NCI-H2227 (cell line): ENCODE measurements at regions not wholly inside any gene's neighbourhood (a gene's known extent, or its start where the extent isn't known, plus 50 kb on each side); places are given as distances from the start of the nearest gene placed in this dataset.

Experiments used
- DNase-seq: peaks from one replicate; lab custom pipeline; 2025; ENCODE audit not compliant: unreplicated experiment; lab: John Stamatoyannopoulos, UW

DNA sequence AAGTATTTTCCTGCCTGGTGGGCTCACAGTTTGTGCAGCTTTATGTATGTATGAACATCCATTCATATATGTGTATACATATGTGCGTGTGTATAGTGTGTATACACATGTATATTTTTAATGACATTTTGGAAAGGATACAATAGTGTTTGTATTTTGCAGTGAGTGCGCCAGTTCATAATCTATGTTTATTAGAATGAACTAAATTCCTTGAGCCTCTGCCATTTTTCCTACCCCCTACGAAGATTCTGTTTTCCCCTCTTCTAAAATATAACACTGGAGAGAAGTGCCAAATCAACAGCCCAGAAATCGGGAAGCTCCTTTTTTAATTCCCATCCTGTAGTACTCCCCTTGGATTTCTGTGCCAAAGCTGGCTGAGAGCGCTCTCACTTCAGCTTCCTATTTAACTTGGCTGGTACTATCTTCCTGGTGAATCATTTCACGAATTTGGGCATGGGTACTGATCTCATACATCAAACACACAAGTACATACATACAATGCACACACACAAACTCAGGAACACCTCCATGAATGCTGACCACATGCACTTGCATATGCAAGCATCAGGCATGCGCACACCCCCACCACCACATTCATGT, 578.4 kb upstream of the WWC1 start:
- DNase-seq = no peak

DNA sequence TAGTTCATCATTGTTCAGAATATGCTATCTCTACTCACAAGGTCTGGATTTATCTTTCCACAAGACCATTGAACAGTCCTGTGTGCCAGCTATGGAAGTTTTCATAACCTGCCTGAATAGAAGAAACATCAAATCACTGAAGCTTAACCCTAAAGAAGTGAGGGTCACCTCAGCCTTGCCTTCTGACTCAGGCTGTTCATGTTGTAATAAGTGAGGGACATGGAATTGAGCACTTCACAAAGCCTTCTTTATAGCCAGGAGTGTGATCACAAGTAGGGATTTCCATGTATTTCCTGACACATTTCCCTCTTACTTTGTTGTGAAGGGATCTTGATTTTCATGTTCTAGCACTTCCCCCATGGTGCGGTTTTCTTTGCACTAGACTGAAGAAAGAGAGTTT, 577.5 kb upstream of the WWC1 start:
- DNase-seq = no peak

DNA sequence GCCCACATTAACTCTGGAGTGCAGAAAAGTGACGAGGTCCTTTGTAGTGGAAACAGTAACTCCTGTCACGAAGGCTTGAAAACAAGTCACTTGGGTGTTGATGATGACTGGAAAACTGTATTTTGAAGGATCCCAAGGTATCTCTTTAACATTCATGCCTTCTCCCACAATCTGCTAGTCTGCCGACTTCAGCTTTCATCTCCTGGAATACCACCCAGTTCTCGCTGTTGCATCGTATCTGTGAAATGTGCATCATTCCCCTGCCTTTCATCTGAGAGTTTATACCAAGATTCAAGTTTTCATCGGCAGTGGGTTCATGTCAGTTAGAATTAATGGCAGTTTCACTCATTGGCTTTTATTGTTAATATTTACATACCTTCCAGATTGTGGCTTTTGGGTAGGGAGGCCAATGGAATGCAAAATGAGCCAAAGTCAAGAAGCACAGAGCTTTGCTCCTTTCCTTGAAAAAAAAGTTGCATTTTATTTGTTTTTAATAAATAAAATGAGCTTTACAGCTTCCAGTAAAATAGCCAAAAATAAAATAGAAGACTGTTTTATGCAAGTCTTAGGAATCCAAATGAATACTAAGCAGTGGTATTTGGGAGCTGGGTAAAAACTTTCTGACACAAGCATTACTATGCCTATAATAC, 575.2 kb upstream of the WWC1 start:
- no peak for DNase-seq

DNA sequence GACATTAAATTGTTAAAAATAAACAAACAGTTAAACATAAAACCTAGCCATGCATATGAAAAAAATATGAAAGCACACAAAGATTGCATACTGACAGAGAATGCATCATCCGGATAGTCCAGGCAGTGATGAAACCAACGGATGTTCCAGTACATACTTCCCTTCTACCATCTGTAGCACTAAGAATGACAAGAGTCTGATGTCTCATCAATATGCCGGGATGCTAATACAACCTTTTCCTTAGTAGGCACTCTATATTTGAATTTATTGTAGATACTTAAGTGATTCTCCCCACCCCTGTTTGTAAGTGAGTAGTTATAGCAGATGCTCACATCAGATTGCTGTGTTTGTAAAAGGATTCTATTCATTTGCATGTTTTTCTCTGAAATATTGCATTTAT, 571.2 kb upstream of the WWC1 start:
- DNase-seq = no peak

DNA sequence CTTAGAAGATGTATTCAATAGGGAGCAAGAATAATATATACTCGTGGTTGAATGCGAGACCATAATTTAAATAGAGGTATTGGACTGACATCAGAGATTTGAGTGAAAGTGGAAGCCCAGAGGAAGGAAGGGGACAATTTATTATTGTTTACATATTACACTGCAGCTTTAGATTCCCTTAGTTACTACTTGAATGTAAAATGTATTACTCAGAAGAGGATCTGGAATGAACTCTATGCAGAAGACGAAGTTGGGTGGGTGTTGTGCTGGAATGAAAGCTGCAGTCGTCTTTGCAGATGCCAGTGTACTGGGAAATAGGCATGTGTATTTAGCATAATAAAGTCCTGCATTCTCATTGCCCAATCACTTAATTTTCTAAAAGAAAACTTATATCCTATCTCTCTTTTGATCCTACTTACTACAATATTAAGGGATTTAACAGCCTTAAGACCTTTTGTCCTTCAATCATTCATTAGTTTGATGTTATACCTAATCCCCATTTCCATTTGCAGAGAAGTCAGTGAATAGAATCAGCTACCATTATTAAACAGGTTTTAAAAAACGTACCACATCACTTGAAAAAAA, 570.7 kb upstream of the WWC1 start:
- no peak for DNase-seq

DNA sequence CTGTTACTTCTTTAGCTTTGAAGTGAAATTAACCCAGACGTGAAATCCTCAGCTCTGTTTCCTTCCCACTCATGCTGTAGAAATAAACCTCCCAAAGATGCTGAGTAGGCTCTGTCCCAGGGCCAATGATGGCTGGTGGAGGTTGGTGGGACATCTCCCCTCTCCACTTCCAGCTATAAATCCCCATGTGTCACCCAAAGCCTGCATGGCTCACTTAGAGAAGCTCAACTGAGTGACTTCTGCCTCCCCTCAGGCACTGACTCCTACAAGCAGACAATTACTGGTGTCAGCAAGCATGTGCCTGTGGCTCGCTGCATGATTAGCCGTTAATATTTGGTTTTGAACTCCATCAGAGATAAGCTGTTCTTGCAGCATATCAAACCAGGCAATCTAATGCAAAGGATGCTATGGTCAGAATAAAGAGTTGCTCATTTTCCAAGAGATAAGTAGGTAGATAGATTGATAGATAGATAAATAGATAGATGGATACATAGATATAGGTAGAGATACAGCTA, 569.5 kb upstream of the WWC1 start:
- DNase-seq = peak; percentile 7

DNA sequence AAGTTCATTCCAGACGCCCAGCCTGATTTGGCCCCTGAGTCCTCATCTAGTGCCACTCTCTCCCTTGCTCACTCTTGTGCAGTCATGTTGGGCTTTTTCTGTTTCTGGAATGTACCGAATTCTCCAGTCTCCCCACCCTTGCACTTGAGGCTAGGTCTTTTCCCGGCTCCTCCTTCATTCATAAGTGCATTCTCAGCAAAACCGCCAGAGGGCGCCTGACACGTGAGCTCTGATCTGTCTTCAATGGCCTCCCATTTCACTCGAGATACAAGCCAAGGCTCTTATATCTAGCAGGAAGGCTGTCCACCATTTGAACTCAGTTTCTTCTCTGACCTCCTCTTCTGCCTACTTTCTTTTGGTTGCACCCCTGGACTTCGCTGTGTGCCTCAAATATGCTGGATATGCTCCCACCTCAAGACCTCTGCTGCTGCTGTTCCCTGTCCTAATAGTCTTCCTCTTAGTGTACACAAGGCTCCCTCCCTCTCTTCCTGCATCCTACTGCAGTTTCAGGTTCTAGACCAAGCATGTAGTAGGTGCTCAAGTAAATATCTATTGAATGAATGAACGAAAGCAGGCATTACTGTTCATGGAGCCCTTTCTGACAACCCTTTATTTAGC, 568.1 kb upstream of the WWC1 start:
- peak; percentile 79 for DNase-seq

DNA sequence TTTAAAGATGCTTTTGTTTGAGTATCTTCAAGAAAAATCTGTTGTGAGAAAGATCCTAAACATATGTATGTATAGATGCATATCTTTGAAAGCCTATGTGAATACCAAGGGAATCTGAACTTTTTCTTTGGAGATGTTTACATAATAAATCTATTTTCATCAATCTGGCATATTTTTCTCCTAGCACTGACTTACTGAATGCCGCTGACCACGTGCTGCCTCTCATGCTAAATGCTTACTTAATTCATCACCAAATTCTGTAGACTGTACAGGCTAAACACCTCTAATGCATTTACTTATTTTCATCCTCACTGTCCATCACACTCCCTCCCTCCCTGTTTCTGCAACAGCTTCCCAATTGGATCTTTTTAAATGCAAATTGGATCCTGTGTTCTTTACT, 566.2 kb upstream of the WWC1 start:
- DNase-seq = no peak

DNA sequence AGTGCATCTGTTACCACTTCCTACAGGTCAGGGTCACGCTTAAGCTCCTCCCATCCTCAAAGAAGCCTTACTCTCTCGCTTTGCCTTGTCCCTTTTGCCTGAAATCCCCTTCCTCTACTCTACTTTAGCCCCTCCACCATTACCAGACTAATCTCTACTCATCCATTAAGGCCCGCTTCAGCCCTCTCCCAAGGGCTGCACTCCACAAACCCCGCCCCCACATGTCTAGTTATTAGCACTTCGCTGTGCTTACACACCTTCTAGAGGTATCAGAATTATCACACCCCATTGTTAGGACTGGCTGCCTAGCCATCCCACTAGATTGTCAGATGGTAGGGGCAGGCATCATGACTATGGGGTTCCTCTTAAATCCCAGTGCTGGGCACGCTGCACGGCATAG, 565.7 kb upstream of the WWC1 start:
- DNase-seq = no peak

DNA sequence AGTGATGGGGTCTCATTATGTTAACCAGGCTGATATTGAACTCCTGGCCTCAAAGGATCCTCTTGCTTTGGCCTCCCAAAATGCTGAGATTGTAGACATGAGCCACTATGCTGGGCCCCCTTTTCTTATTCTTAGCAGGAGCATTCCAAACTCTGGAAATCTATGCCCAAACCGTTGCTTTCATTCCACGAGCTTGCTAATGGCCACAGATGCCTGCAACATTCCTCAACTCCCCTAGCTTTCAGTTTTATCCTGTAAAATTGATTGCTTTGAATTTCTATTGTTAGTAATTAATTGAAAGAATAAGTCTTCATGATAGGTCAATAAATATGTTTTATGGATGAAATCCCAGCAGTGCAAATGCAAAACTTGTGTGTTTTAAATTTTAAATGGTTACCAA, 564.8 kb upstream of the WWC1 start:
- DNase-seq = no peak

DNA sequence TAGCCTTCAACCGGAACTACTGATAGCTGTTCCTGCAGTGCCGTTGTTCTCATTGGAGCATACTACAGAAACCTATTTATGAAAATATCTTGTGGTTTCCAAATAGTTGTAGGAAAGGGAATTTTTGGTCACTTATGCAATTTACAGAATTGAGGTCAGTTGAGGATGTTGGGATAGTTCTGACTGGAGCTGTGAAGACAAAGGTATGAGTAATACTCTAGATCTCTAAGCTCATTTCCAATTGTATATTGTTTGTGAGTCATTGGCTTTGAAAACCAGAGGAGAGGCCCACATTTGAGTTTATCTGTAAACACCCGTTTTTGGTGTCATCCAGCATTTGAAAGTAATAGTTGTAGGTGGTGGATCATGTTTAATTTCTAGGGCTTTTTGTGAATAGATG, 561.3 kb upstream of the WWC1 start:
- no peak for DNase-seq

DNA sequence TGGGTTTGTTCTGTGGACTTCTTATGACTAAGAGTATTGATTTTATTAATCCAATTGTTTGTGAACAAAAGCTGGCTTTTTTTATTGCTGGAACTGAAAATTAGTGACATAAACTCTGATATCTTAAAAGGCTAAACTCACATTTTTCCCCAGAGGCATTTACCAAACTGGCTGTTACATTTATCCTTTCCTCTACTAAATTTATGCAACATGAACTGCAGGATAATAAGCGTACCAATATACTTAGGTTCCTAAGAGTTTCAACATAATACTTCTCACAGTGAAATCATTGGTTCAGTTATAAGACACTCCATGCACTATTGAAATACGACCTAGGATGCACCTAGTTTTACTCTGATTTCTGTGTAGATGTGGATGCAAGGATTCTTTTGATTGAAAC, 560.8 kb upstream of the WWC1 start:
- DNase-seq = no peak

DNA sequence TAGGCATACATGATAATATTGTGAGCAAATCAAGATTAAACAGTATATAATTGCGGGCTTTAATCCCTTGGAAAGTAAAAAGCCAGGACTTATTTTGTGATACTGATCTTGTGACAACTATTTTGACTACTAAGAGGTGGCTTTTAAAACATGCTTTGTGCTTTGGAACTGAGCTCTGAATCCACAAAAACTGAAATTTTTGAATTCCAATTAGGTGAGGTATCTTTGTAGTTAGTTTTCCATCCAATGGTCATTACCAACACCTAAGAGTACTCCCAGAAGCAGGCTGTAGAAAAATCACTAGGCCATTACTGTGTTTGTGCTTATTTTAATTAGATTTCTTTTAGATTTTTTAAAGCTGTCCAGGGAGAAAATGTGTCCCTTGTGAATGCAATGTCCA, 559.5 kb upstream of the WWC1 start:
- DNase-seq = no peak

DNA sequence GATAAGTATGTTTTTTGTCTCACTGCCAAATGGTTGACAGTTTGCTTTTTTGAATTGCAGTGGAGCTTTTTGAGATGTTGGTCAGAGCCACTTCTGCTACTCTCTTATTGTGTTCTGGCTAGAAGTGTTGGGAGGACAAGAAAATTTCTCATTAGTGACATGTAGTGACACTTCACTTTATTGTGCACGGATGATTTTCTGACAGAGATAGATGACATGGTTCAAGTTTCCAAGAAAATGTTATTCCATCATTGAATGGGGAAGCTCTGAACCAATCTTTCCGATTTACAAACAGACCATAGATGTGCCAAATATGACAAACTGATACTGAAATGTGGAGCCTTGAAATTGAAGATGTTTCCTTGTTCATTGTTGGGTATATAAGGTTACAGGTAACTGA, 558.9 kb upstream of the WWC1 start:
- DNase-seq = no peak

DNA sequence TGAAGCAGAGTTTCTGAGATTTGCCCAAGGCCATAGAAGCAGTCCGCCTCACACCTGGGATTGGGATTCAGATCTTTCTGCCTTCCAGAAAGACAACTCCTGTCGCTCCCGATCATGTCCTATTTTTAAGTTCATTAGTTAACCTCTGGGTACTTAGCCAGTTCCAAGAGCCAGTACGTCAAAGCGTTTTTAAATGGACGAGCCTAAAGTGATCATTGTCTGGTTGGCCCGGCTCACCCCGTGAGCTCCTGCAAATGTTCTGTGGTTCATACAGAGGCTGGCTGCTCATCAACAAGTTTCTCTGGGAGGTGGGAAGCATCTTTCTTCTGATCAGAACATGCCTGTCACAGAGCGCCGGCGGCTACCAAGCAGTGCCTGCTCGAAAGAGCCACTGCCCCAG, 554.5 kb upstream of the WWC1 start:
- no peak for DNase-seq

DNA sequence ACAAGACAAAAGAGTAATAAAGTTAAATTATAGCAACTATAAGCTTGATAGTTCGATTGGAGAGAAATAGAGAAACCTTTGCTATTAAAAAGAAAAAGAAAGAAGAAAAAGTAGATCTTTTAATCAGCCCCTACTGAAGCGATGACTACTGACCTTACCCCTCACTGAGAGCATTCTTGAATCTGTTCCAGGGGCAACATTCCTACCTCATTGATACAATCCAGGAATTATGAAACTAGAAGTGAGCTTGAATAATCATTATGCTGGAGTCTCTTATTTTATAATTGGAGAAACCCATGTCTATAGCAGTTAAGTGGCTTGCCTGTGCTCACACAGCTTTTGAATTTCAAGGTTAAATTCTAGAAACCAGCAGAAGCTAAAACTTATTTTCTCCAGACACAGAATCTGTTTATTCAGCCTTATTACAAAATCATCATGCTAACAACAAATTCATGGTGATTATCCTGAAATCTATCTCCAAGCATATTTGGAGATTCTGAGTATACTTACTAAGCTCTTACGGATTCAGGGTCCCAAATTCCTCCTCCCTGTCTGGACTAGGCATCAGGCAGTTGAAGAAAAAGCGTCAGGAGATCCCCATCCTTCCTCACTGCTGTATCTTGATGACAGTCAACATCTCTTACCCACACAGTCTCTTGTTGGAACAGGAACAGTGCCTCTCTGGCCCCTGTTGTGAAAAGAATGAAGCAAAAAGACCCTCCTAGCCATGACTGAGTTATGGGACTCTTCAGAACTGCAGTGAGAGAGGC, 547.6 kb upstream of the WWC1 start:
- no peak for DNase-seq

DNA sequence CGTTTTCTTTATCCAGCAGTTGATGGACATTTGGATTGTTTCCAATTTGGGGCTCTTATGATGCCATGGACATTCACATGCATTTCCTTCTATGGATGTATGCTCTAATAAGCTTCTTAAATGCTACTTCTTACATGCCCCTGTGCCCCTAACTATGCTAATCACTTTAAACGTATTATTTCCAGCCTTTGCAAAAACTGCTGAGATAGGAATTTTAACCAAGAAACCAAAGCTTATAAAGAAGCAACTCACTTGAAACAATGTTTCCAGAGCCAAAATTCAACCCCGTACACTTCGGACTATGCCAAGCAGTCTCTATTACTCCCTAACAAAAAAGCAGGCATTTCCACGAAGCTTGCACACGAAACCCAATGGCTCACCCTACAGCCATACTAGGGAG, 545.6 kb upstream of the WWC1 start:
- no peak for DNase-seq

DNA sequence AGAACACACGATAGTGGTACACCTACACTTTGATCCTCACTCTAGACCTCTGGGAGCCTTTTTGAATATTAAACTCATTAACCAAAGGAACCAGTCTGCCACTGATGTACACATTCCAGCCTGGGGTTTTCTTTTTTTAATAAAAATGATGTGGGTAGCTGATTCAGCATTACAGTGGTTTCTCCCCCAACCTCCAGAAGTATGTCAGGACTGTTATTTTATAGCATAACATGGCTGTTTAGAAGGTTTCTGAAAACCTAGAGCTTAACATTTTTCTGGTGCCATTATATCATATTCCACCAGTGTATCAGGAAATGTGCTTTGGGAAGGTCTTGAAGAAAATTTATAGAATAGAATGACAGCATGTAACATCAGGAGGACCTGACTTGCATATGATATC, 540.9 kb upstream of the WWC1 start:
- DNase-seq = no peak

DNA sequence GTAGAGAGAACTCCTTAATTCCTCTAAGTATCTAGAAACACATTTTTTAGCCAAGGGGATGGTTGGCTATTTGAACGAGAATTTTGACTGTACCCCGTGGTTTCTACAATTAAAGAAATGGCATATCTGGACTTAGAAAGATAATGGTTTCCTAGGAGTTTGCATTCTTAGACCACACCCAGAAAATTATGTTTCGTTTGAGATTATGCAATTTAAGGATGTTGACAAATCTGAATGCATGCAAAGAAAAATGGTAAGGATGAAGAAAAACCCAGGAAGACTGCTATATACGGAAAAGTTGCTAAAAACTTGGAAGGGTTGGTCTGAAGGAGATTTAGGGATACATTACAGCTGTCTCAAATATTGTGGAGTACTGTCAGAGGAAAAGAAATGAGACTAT, 538.5 kb upstream of the WWC1 start:
- no peak for DNase-seq

DNA sequence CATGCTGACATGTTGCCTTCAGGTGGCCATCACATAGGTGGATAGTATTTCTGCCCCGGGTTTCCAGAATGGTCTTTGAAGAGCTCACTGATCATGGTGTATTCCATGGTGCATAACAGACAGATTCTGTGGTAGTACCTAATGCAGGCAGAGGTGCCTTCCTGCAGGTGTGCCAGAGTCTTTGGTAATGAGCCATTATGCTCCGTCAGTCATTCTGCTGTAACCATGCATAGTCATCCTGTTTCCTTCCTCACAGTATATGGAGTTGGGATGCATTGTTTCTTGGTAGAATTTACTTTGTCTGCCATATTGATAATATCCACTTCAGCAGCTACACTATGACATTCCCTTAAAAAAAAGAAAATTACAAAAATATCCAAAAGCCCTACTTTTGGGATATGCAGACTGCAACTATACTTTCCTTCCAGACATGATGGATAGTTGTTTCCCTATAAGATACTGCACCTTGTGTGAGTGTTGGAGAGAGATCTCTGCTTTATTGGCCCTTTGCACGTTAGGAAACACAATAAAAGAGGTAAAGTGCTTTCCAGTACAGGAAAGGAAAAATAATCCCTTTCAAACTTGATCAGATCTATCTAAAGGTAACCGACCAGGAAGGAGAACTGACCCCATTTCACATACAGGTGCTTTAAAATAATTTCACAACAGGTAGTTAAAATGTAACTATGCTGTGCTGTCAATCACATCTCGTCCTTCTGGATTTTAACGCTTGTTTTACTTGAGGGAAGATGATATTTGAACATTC, 537.5 kb upstream of the WWC1 start:
- no peak for DNase-seq

DNA sequence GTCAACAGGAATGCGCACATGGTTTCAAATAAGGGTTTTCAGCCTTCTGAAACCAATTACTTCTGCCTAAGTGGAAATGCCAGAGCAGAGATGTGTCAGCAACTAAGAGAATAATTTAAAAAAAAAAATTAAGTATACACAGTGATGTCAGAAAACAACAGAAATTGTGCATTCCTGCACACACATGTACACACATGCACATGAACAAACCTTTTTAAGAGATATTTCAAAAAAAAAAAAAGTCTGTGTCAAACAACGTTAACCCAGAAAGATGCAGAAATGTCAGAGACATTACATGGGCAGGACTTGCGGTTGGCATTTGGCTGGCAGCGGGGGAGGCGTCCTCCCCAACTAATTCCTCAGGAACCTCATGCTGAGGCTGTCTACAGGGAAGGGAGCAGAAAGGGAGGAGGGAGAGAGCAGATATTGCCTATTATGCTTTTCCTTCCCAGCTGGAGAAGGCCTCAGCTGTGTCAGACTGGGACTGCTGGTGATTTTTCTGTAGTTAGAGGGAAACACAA, 536.9 kb upstream of the WWC1 start:
- DNase-seq = peak; percentile 36
